Panc1 (cell line): ENCODE measurements at regions not wholly inside any gene's neighbourhood (a gene's known extent, or its start where the extent isn't known, plus 50 kb on each side); places are given as distances from the start of the nearest gene placed in this dataset.

Experiments used
- ATAC-seq: fragments of 200-7000 bp; cut with Tn5 transposase; 2 replicates; pipeline ENCODE4 v1.9.1; 2020; ENCODE audit warnings: mild to moderate bottlenecking, moderate library complexity
- BruUV-seq: library from RNA; stranded (reverse); fragments of 400-500 nt; replicated peaks from 2 replicates; lab custom pipeline; 2021; lab: Mats Ljungman, UMichigan
- CTCF ChIA-PET: fragments of 300-600 bp; sonication (Branson Sonifier 250); formaldehyde crosslinking; loops from one replicate; lab custom pipeline; 2022; ENCODE audit warnings: antibody characterized with exemption; lab: Charles Lee
- POLR2A ChIA-PET: fragments of 300-600 bp; sonication (Branson Sonifier 250); formaldehyde crosslinking; loops from one replicate; lab custom pipeline; 2022; ENCODE audit warnings: antibody characterized with exemption; lab: Charles Lee
- DNase-seq: peaks from one replicate; pipeline ENCODE4 v3.0.0-alpha.2; 2010; ENCODE audit warnings: low read depth, low spot score
- H3K27ac ChIP-seq: 2 replicates; pipeline ENCODE4 v1.5.1; 2011; ENCODE audit warnings: mild to moderate bottlenecking, low read length, inconsistent platforms
- H3K27me3 ChIP-seq: fragments of 200-500 bp; sonication (Bioruptor generic); 2 replicates; pipeline ENCODE4 v1.6.0; 2014; ENCODE audit warnings: low read length, inconsistent platforms; ENCODE audit not compliant: control insufficient read depth, insufficient read depth
- H3K36me3 ChIP-seq: fragments of 200-500 bp; sonication (Bioruptor generic); 2 replicates; pipeline ENCODE4 v1.5.1; 2014; ENCODE audit warnings: inconsistent platforms, mild to moderate bottlenecking, low read length, moderate library complexity; ENCODE audit not compliant: control insufficient read depth, insufficient read depth
- H3K4me1 ChIP-seq: 2 replicates; pipeline ENCODE4 v1.5.1; 2011; ENCODE audit warnings: inconsistent platforms, mild to moderate bottlenecking, low read length, moderate library complexity; ENCODE audit not compliant: control insufficient read depth, insufficient read depth
- H3K4me3 ChIP-seq, 2 experiments: 2 replicates each; pipeline ENCODE4 v1.5.1; 2011 to 2012; ENCODE audit warnings: low read depth in 2 of 2, low read length in 2 of 2, mild to moderate bottlenecking in 2 of 2, inconsistent platforms in 1 of 2, moderate library complexity in 1 of 2
- H3K9me3 ChIP-seq: fragments of 200-500 bp; sonication (Bioruptor generic); 2 replicates; pipeline ENCODE4 v1.5.1; 2014; ENCODE audit warnings: low read depth, mild to moderate bottlenecking, inconsistent platforms, low read length, moderate library complexity; ENCODE audit not compliant: control insufficient read depth, insufficient read depth
- POLR2AphosphoS5 ChIP-seq: IDR thresholded peaks from 2 replicates; pipeline ENCODE4 v1.6.1; 2012; ENCODE audit warnings: mild to moderate bottlenecking, low read depth, low read length, moderate library complexity
- REST ChIP-seq, 2 experiments: IDR thresholded peaks; 2 replicates each; pipeline ENCODE4 v1.6.1; 2011 to 2012; ENCODE audit warnings: low read depth in 2 of 2, control low read depth in 1 of 2, low read length in 1 of 2, mild to moderate bottlenecking in 1 of 2, moderate library complexity in 1 of 2; ENCODE audit not compliant: insufficient read depth in 1 of 2
- SIN3A ChIP-seq: IDR thresholded peaks from 2 replicates; pipeline ENCODE4 v1.6.1; 2012; ENCODE audit warnings: low read depth, mild to moderate bottlenecking, low read length, moderate library complexity, borderline replicate concordance; ENCODE audit not compliant: insufficient read depth
- TCF7L2 ChIP-seq: IDR thresholded peaks from 2 replicates; pipeline ENCODE4 v1.6.1; 2011; ENCODE audit warnings: mild to moderate bottlenecking, low read depth, low read length, inconsistent platforms
- in situ Hi-C: cut with HindIII; loops from 2 replicates; pipeline ENCODE4 v1.10.0; 2016; ENCODE audit warnings: low sequenced_read_pairs, low pct_unique_long_range_greater_than_20kb
- intact Hi-C: fragments of 100-400 bp; cut with micrococcal nuclease; formaldehyde crosslinking; loops from one replicate; pipeline ENCODE4 v1.10.0; 2022; ENCODE audit not compliant: unreplicated experiment
- TF ChIP-seq, protein P1 (sequence below): fragments of 450-650 bp; IDR thresholded peaks from 2 replicates; pipeline ENCODE4 v1.5.1; 2017; ENCODE audit warnings: mild to moderate bottlenecking

- TF ChIP-seq, protein P1, sequence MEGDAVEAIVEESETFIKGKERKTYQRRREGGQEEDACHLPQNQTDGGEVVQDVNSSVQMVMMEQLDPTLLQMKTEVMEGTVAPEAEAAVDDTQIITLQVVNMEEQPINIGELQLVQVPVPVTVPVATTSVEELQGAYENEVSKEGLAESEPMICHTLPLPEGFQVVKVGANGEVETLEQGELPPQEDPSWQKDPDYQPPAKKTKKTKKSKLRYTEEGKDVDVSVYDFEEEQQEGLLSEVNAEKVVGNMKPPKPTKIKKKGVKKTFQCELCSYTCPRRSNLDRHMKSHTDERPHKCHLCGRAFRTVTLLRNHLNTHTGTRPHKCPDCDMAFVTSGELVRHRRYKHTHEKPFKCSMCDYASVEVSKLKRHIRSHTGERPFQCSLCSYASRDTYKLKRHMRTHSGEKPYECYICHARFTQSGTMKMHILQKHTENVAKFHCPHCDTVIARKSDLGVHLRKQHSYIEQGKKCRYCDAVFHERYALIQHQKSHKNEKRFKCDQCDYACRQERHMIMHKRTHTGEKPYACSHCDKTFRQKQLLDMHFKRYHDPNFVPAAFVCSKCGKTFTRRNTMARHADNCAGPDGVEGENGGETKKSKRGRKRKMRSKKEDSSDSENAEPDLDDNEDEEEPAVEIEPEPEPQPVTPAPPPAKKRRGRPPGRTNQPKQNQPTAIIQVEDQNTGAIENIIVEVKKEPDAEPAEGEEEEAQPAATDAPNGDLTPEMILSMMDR, result no peak
- TF ChIP-seq SIN3A (no peak), TCF7L2 (no peak)
- H3K4me1 ChIP-seq, result no peaks in the 10 kb centered on the region
- no peak overlapping the region for H3K27ac ChIP-seq
- no peaks in the 10 kb centered on the region for H3K9me3 ChIP-seq
- H3K27me3 ChIP-seq, result no peaks in the 10 kb centered on the region
- in situ Hi-C loops (no loop called here), intact Hi-C loops (no loop called here)
- ATAC-seq, result no peak
- CTCF ChIA-PET, result no interaction called here
- no peak for DNase-seq
- POLR2A ChIA-PET, result no interaction called here
- H3K4me3 ChIP-seq, result no peak overlapping the region
- H3K36me3 ChIP-seq, result no peaks in the 10 kb centered on the region
- no TSS peak for BruUV-seq
Measured at GRCh38 chrX:17990532-17990931, 129.4 kb upstream of the RAI2 start.

DNA sequence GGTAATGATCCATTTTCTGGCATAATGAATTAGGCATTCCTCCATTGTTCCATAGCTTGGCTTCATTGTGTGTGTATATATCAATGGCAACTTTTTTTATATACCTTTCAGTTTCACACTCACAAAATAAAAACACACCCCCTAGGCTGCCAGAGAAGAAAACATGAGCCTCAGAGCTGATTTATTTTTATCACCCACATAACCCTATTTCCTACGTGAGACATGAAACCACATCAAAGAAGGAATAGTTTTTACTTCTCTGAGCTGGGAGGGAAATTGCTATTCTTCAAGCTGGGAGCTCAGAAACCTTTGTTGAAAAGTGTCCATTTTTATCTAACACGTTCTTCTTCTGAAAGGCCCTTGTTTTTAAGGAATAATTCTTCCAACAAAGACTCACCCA lies 126.7 kb upstream of the RAI2 start:
- TF ChIP-seq, protein P1, result no peak
- TF ChIP-seq POLR2AphosphoS5 (no peak), REST (IDR thresholded peaks at IDR 0.05; ENCODE audit: insufficient read depth in 1 of 2, low read depth in 2 of 2, low read length in 1 of 2) (no peak), SIN3A (no peak), TCF7L2 (no peak)
- intact Hi-C loops (no loop called here), in situ Hi-C loops (no loop called here)
- ChIA-PET POLR2A (no interaction called here), CTCF (no interaction called here)
- no peaks in the 10 kb centered on the region for H3K4me1 ChIP-seq
- no TSS peak for BruUV-seq
- H3K27ac ChIP-seq, result no peak overlapping the region
- no peaks in the 10 kb centered on the region for H3K27me3 ChIP-seq
- DNase-seq (no peak), ATAC-seq (no peak)
- no peaks in the 10 kb centered on the region for H3K9me3 ChIP-seq
- H3K4me3 ChIP-seq, result no peak overlapping the region
- no peaks in the 10 kb centered on the region for H3K36me3 ChIP-seq

DNA sequence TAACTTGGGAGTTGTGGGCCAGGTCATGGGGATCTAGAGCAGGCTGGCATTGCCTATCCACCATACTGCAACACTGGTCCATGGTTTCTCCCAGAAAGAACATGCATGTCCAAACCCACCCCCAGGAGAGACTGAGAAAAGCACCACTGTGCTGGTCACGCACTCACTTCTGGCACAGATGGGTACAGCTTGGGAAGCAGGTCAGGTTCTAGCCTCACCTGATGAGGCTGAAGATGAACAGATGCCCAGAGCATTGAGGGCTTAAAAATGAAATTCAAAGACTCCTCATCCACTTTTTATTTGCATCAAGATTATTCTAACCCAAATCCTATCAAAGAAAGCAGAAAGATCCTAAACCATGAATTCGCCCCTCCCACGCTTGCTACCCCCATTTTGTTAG lies 125.9 kb upstream of the RAI2 start:
- ATAC-seq, result no peak
- Histone ChIP-seq H3K9me3 (no peaks in the 10 kb centered on the region), H3K4me3 (no peak overlapping the region), H3K27ac (no peak overlapping the region), H3K27me3 (no peaks in the 10 kb centered on the region), H3K4me1 (no peaks in the 10 kb centered on the region), H3K36me3 (no peaks in the 10 kb centered on the region)
- no peak for DNase-seq
- no TSS peak for BruUV-seq
- in situ Hi-C loops, result no loop called here
- TF ChIP-seq TCF7L2 (no peak), POLR2AphosphoS5 (no peak), REST (IDR thresholded peaks at IDR 0.05; ENCODE audit: insufficient read depth in 1 of 2, low read depth in 2 of 2, low read length in 1 of 2) (no peak), SIN3A (no peak)
- TF ChIP-seq, protein P1, result no peak
- CTCF ChIA-PET, result no interaction called here
- intact Hi-C loops, result no loop called here
- POLR2A ChIA-PET, result no interaction called here
